ENCODE measurements at regions not wholly inside any gene's neighbourhood (a gene's known extent, or its start where the extent isn't known, plus 50 kb on each side); places are given as distances from the start of the nearest gene placed in this dataset.

GRCh38 chr6:140385679-140386078, 1011.2 kb upstream of the CITED2 start:
- TF ChIP-seq CTCF (IDR thresholded peaks at IDR 0.05; ENCODE audit: low read length) (no peak), EZH2 (IDR thresholded peaks at IDR 0.05; ENCODE audit: borderline replicate concordance, low read length) (no peak)
